HepG2 (cell line): ENCODE measurements at regions not wholly inside any gene's neighbourhood (a gene's known extent, or its start where the extent isn't known, plus 50 kb on each side); places are given as distances from the start of the nearest gene placed in this dataset.

Source experiments
- HMG20B ChIP-seq: conservative IDR thresholded peaks from 2 replicates; pipeline ENCODE4 v1.6.1; 2016; ENCODE audit warnings: missing genetic modification reagents, missing compliant biosample characterization
- RAD51 ChIP-seq: fragments of 450-650 bp; IDR thresholded peaks from 2 replicates; pipeline ENCODE4 v1.6.1; 2016; ENCODE audit warnings: borderline replicate concordance
- SALL2 ChIP-seq: sonication (generic); formaldehyde crosslinking; IDR thresholded peaks from 2 replicates; pipeline ENCODE4 v1.8.1; 2023; ENCODE audit warnings: mild to moderate bottlenecking, missing genetic modification reagents, inconsistent platforms
- ZNF232 ChIP-seq: sonication (generic); formaldehyde crosslinking; IDR thresholded peaks from 2 replicates; pipeline ENCODE4 v1.4.0; 2020; ENCODE audit warnings: missing genetic modification reagents, borderline replicate concordance
- TF ChIP-seq, protein P1 (sequence below): sonication (generic); formaldehyde crosslinking; IDR thresholded peaks from 2 replicates; pipeline ENCODE4 v1.5.0; 2020; ENCODE audit warnings: mild to moderate bottlenecking, missing genetic modification reagents, moderate library complexity
- TF ChIP-seq, protein P2 (sequence below): sonication (generic); formaldehyde crosslinking; IDR thresholded peaks from 2 replicates; pipeline ENCODE4 v1.9.0; 2022; ENCODE audit warnings: low read depth, missing genetic modification reagents

DNA sequence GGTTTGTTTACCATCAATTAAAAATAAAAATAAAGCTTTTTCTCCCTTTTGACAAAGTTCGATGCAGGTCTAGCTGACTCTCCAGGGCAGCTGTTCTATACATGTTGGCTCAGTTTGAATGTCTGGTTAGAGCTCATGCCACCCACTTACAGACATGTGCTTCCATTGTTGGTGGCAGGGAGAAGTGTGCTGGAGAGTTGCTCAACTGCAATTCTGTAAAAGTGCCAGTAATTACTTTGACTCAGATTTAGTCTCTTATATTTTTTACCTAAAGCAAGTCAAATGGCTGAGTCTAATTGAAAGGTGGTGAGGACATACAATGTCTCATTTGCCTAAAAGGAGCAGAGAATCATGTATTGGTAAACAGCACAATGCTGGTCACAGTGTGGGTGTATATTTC, 609.1 kb upstream of the SYT4 start:
- no peak for TF ChIP-seq RAD51
- no peak for TF ChIP-seq SALL2
- no peak for TF ChIP-seq ZNF232 (CRISPR knock-in tag)
- TF ChIP-seq, protein P1, sequence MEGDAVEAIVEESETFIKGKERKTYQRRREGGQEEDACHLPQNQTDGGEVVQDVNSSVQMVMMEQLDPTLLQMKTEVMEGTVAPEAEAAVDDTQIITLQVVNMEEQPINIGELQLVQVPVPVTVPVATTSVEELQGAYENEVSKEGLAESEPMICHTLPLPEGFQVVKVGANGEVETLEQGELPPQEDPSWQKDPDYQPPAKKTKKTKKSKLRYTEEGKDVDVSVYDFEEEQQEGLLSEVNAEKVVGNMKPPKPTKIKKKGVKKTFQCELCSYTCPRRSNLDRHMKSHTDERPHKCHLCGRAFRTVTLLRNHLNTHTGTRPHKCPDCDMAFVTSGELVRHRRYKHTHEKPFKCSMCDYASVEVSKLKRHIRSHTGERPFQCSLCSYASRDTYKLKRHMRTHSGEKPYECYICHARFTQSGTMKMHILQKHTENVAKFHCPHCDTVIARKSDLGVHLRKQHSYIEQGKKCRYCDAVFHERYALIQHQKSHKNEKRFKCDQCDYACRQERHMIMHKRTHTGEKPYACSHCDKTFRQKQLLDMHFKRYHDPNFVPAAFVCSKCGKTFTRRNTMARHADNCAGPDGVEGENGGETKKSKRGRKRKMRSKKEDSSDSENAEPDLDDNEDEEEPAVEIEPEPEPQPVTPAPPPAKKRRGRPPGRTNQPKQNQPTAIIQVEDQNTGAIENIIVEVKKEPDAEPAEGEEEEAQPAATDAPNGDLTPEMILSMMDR (CRISPR knock-in tag): no peak
- TF ChIP-seq, protein P2, sequence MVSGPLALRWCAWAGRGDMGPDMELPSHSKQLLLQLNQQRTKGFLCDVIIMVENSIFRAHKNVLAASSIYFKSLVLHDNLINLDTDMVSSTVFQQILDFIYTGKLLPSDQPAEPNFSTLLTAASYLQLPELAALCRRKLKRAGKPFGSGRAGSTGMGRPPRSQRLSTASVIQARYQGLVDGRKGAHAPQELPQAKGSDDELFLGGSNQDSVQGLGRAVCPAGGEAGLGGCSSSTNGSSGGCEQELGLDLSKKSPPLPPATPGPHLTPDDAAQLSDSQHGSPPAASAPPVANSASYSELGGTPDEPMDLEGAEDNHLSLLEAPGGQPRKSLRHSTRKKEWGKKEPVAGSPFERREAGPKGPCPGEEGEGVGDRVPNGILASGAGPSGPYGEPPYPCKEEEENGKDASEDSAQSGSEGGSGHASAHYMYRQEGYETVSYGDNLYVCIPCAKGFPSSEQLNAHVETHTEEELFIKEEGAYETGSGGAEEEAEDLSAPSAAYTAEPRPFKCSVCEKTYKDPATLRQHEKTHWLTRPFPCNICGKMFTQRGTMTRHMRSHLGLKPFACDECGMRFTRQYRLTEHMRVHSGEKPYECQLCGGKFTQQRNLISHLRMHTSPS (CRISPR knock-in tag): no peak
- TF ChIP-seq HMG20B (CRISPR knock-in tag): no peak
